Fibroblast of villous mesenchyme (primary cell): ENCODE measurements at regions not wholly inside any gene's neighbourhood (a gene's known extent, or its start where the extent isn't known, plus 50 kb on each side); places are given as distances from the start of the nearest gene placed in this dataset.
A peak's percentile ranks its signal among the peaks of the same experiment; 100 is the strongest.
"Not testable (repeated sequence)": the region's sequence is repeated elsewhere in the genome, so short reads cannot be mapped to it uniquely, and the experiment has no call there.

ENCODE experiments used
- DNase-seq: peaks from one replicate; pipeline ENCODE4 v3.0.0-alpha.2; 2010; ENCODE audit warnings: low read depth
- H3K4me3 ChIP-seq: 2 replicates; pipeline ENCODE4 v1.5.1; 2011; ENCODE audit warnings: low read depth, mild to moderate bottlenecking, low read length
- TF ChIP-seq, protein P1 (sequence below): IDR thresholded peaks from 2 replicates; pipeline ENCODE4 v1.5.1; 2012; ENCODE audit warnings: low read depth, mild to moderate bottlenecking, low read length; ENCODE audit not compliant: insufficient read depth

DNA sequence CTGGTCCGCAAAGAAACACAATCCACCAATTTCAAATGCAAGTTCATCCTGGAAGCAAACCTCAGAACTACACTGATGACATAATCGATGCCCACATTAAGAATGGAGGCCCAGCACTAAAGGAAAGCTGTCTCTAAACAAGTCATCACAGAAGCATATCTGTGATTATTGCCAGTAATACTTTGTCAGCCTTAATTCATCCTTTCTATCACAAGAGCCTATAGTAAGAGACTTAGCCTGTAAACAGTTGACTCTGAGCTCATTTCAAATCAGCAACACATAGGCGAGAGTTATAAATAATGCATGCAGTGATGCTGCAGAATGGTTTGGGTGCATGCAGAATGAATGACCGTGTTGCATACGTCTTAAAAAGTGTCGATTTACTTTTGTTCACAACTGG lies 105.9 kb upstream of the ZFP42 start:
- no peak for DNase-seq
- H3K4me3 ChIP-seq = no peak overlapping the region
- TF ChIP-seq, protein P1, sequence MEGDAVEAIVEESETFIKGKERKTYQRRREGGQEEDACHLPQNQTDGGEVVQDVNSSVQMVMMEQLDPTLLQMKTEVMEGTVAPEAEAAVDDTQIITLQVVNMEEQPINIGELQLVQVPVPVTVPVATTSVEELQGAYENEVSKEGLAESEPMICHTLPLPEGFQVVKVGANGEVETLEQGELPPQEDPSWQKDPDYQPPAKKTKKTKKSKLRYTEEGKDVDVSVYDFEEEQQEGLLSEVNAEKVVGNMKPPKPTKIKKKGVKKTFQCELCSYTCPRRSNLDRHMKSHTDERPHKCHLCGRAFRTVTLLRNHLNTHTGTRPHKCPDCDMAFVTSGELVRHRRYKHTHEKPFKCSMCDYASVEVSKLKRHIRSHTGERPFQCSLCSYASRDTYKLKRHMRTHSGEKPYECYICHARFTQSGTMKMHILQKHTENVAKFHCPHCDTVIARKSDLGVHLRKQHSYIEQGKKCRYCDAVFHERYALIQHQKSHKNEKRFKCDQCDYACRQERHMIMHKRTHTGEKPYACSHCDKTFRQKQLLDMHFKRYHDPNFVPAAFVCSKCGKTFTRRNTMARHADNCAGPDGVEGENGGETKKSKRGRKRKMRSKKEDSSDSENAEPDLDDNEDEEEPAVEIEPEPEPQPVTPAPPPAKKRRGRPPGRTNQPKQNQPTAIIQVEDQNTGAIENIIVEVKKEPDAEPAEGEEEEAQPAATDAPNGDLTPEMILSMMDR = no peak

DNA sequence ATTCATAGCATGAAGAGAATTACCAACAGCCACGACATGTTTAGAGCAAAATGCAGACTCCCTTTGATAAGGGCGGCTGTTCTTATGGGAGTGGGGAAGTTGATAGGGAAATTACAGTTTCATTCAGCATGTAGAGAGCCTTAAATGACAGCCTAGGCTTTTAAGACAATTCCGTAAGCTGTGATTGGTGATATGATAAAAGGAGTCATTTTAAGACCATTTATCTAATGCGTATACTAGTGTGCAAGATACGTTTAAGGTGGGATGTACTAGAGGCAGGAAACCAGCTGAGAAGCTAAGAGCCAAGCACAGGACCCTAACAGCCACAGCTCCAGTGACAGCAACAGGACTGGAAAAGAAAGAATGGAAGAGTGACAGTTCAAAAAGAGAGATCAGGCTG lies 102.2 kb upstream of the ZFP42 start:
- DNase-seq = no peak
- no peak overlapping the region for H3K4me3 ChIP-seq
- TF ChIP-seq, protein P1 = no peak

DNA sequence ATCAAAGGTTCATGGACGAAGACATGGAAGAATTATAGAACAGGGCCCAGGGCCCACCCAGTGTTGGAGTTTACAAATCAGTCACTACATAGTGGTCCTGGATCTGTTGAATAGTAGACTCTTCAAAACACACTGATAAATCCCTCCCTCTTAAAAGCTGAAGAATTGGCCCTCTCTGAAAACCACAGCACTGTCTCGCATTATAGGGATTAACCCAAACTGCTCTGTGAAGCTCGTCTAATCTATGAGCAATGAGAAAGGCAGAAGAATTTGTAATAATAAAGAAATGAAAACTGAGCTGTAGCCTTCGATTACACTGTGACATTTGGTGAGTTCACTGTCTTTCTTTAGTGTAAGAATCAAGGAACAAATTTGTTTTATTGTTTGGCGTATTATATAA lies 92.5 kb upstream of the ZFP42 start:
- no peak overlapping the region for H3K4me3 ChIP-seq
- TF ChIP-seq, protein P1 = no peak
- no peak for DNase-seq

DNA sequence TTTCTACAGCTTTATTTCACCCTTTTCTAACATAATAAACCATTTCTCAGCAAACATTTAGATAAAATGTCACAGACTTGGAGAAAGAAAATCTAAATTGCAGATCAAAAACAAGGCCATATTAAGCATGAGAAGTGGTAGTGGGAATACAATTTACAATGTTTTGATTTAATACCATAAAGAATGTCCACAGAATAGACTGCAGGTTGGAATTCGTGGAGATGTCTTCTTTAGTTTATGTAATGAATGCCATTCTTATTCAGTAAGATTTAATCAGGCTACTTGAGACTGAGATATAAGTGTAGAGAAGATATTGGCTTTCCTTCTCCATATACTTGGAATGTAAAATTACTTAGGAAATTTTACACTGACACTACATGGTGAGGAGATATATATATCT lies 91.9 kb upstream of the ZFP42 start:
- TF ChIP-seq, protein P1 = no peak
- no peak overlapping the region for H3K4me3 ChIP-seq
- no peak for DNase-seq

DNA sequence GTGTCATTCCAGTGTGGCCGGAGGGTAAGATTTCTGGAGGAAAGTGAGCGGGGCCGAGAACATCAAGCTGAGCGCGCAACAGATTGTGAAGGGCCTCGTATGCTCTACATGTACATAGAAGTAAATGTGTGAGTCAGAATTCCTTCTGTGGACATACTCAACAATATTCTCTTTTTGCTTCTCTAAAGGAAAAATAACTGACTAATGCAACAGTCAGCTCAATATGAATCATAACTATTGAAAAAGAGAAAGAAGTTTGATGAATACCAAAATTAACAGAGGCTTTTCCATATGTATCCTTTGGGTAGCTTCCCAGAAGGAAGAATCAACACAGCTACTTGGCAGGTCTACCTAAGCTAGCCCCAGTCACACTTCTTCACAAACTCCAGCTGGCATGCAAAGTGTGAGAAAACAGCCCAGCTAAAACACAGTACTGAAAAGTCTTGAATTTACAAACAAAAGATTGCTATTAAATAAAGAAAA lies 87.5 kb upstream of the ZFP42 start:
- TF ChIP-seq, protein P1 = no peak
- DNase-seq = peak; percentile 2
- no peak overlapping the region for H3K4me3 ChIP-seq

DNA sequence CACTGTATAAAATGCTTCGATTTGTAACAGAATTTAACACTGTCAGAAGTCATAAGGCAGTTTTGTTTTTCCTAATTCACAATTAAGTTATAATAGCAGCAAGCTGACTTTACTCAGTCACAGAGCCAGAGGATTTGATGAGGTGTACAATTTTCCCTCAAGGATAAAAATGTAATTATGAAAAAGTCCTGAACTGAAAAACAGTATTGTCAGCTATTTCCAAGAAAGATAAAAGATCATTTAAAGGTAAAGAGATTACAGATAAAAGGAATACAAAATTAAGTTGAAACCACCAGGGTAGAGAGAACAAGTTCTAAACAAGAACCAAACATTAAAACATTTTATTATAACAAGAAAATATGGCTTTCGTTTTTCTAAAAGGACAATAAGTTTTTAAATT lies 86.8 kb upstream of the ZFP42 start:
- TF ChIP-seq, protein P1 = no peak
- no peak overlapping the region for H3K4me3 ChIP-seq
- no peak for DNase-seq

DNA sequence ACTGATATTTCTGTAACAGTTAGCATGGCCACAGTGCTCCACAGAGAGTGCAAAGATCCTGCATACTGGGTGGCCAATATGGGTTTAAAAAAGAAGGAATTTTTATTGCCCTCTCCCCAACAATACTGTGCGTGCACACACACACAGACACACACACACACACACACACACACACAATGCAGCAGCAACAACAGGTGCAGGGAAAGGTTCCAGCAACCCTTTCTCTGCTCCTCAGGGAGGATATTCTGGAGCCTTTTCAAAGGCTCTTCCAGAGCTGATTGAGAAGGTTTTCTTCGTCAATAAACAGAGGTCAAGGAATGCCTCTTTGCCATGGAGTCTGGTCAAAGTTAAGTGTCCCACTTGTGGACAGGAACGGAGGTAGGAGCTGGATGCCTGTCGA lies 84.8 kb upstream of the ZFP42 start:
- no peak for DNase-seq
- H3K4me3 ChIP-seq = no peak overlapping the region
- TF ChIP-seq, protein P1 = no peak

DNA sequence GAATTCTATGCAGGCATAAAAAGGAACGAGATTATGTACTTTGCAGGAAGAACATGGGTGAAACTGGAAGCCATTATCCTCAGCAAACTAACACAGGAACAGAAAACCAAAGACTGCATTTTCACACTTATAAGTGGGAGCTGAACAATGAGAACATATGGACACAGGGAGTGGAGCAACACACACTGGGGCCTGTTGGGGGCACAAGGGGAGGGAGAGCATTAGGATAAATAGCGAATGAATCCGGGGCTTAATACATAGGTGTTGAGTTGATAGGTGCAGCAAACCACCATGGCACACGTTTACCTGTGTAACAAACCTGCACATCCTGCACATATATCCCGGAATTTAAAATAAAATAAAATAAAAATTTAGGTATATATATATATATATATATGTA lies 80.2 kb upstream of the ZFP42 start:
- H3K4me3 ChIP-seq, DNase-seq: not testable (repeated sequence)
